ENCODE measurements at regions not wholly inside any gene's neighbourhood (a gene's known extent, or its start where the extent isn't known, plus 50 kb on each side); places are given as distances from the start of the nearest gene placed in this dataset.

- Histone ChIP-seq H3K36me3 (no peaks in the 10 kb centered on the region), H3K4me3 (ENCODE audit: low read depth, low read length) (no peak overlapping the region), H3K9me3 (ENCODE audit: severe bottlenecking) (no peaks in the 10 kb centered on the region), H3K27ac (no peak overlapping the region), H3K27me3 (ENCODE audit: insufficient read depth, low read depth, severe bottlenecking) (no peaks in the 10 kb centered on the region)
- no peak for TF ChIP-seq CTCF (IDR thresholded peaks at IDR 0.05; ENCODE audit: low read depth, low read length)
- no peak for DNase-seq
Measured at GRCh38 chr6:134373282-134373922, 55.5 kb upstream of the SGK1 start.

GRCh38 chr6:134372603-134373281 is 54.8 kb upstream of the SGK1 start:
- no peak for DNase-seq
- Histone ChIP-seq H3K9me3 (ENCODE audit: severe bottlenecking) (no peaks in the 10 kb centered on the region), H3K4me3 (ENCODE audit: low read depth, low read length) (no peak overlapping the region), H3K27me3 (ENCODE audit: insufficient read depth, low read depth, severe bottlenecking) (no peaks in the 10 kb centered on the region), H3K27ac (no peak overlapping the region), H3K36me3 (no peaks in the 10 kb centered on the region)
- TF ChIP-seq CTCF (IDR thresholded peaks at IDR 0.05; ENCODE audit: low read depth, low read length) = no peak

GRCh38 chr6:134368670-134369069 is 50.8 kb upstream of the SGK1 start:
- Histone ChIP-seq H3K4me3 (ENCODE audit: low read depth, low read length) (no peak overlapping the region), H3K27me3 (ENCODE audit: insufficient read depth, low read depth, severe bottlenecking) (no peaks in the 10 kb centered on the region), H3K36me3 (no peaks in the 10 kb centered on the region), H3K27ac (no peak overlapping the region), H3K9me3 (ENCODE audit: severe bottlenecking) (no peaks in the 10 kb centered on the region)
- no peak for DNase-seq
- no peak for TF ChIP-seq CTCF (IDR thresholded peaks at IDR 0.05; ENCODE audit: low read depth, low read length)

Measured in WERI-Rb-1 (cell line).